ENCODE measurements at regions not wholly inside any gene's neighbourhood (a gene's known extent, or its start where the extent isn't known, plus 50 kb on each side); places are given as distances from the start of the nearest gene placed in this dataset.
"Not testable (repeated sequence)": the region's sequence is repeated elsewhere in the genome, so short reads cannot be mapped to it uniquely, and the experiment has no call there.

GRCh38 chr4:33107814-33108213 lies 2387.6 kb downstream of the PCDH7 start:
- H3K9ac ChIP-seq = no peak overlapping the region
- no peak overlapping the region for H3K4me2 ChIP-seq (ENCODE audit: low read length)
- no peak for TF ChIP-seq CTCF (IDR thresholded peaks at IDR 0.05)
- no peak overlapping the region for H3K4me3 ChIP-seq (ENCODE audit: low read depth, low read length)
- H3K9me3 ChIP-seq (ENCODE audit: control insufficient read depth, low read length) = no peaks in the 10 kb centered on the region
- no peaks in the 10 kb centered on the region for H3K27me3 ChIP-seq (ENCODE audit: control insufficient read depth, insufficient read depth, low read length)
- no peaks in the 10 kb centered on the region for H3K36me3 ChIP-seq (ENCODE audit: control insufficient read depth, insufficient read depth, low read length)
- H3K4me1 ChIP-seq = no peaks in the 10 kb centered on the region
- no peak overlapping the region for H3K27ac ChIP-seq
- H2AFZ ChIP-seq = no peak overlapping the region
- H3K79me2 ChIP-seq = no peaks in the 10 kb centered on the region

GRCh38 chr4:33111117-33111516 lies 2390.9 kb downstream of the PCDH7 start:
- H3K4me2 ChIP-seq (ENCODE audit: low read length) = no peak overlapping the region
- H3K4me3 ChIP-seq (ENCODE audit: low read depth, low read length) = no peak overlapping the region
- H3K27ac ChIP-seq = no peak overlapping the region
- H3K9ac ChIP-seq = no peak overlapping the region
- no peak for TF ChIP-seq CTCF (IDR thresholded peaks at IDR 0.05)
- H3K9me3 ChIP-seq (ENCODE audit: control insufficient read depth, low read length) = no peaks in the 10 kb centered on the region
- no peaks in the 10 kb centered on the region for H3K36me3 ChIP-seq (ENCODE audit: control insufficient read depth, insufficient read depth, low read length)
- no peaks in the 10 kb centered on the region for H3K79me2 ChIP-seq
- no peaks in the 10 kb centered on the region for H3K27me3 ChIP-seq (ENCODE audit: control insufficient read depth, insufficient read depth, low read length)
- H3K4me1 ChIP-seq = no peaks in the 10 kb centered on the region
- H2AFZ ChIP-seq = no peak overlapping the region

GRCh38 chr4:33116871-33117270 lies 2396.7 kb downstream of the PCDH7 start:
- Histone ChIP-seq H3K79me2 (no peaks in the 10 kb centered on the region), H3K36me3 (ENCODE audit: control insufficient read depth, insufficient read depth, low read length) (no peaks in the 10 kb centered on the region), H3K4me3 (ENCODE audit: low read depth, low read length) (no peak overlapping the region), H3K9ac (no peak overlapping the region), H2AFZ (no peak overlapping the region), H3K4me2 (ENCODE audit: low read length) (no peak overlapping the region), H3K27me3 (ENCODE audit: control insufficient read depth, insufficient read depth, low read length) (no peaks in the 10 kb centered on the region), H3K4me1 (no peaks in the 10 kb centered on the region), H3K27ac (no peak overlapping the region), H3K9me3 (ENCODE audit: control insufficient read depth, low read length) (no peaks in the 10 kb centered on the region)
- no peak for TF ChIP-seq CTCF (IDR thresholded peaks at IDR 0.05)

- no peak for TF ChIP-seq CTCF (IDR thresholded peaks at IDR 0.05)
- Histone ChIP-seq H2AFZ (no peak overlapping the region), H3K36me3 (ENCODE audit: control insufficient read depth, insufficient read depth, low read length) (no peaks in the 10 kb centered on the region), H3K9ac (no peak overlapping the region), H3K4me1 (no peaks in the 10 kb centered on the region), H3K4me2 (ENCODE audit: low read length) (no peak overlapping the region), H3K9me3 (ENCODE audit: control insufficient read depth, low read length) (no peaks in the 10 kb centered on the region), H3K4me3 (ENCODE audit: low read depth, low read length) (no peak overlapping the region), H3K79me2 (no peaks in the 10 kb centered on the region), H3K27me3 (ENCODE audit: control insufficient read depth, insufficient read depth, low read length) (no peaks in the 10 kb centered on the region), H3K27ac (no peak overlapping the region)
These were observed 2405.8 kb downstream of the PCDH7 start for GRCh38 chr4:33126002-33126401.

GRCh38 chr4:33130662-33131061 lies 2410.5 kb downstream of the PCDH7 start:
- not testable (repeated sequence) for H3K4me2 ChIP-seq (ENCODE audit: low read length); H3K4me1 ChIP-seq; H3K27me3 ChIP-seq (ENCODE audit: control insufficient read depth, insufficient read depth, low read length); H3K9ac ChIP-seq; H3K27ac ChIP-seq; H3K4me3 ChIP-seq (ENCODE audit: low read depth, low read length); H2AFZ ChIP-seq; H3K9me3 ChIP-seq (ENCODE audit: control insufficient read depth, low read length); H3K36me3 ChIP-seq (ENCODE audit: control insufficient read depth, insufficient read depth, low read length); H3K79me2 ChIP-seq
